ENCODE measurements at regions not wholly inside any gene's neighbourhood (a gene's known extent, or its start where the extent isn't known, plus 50 kb on each side); places are given as distances from the start of the nearest gene placed in this dataset.
"Not testable (repeated sequence)": the region's sequence is repeated elsewhere in the genome, so short reads cannot be mapped to it uniquely, and the experiment has no call there.

DNA sequence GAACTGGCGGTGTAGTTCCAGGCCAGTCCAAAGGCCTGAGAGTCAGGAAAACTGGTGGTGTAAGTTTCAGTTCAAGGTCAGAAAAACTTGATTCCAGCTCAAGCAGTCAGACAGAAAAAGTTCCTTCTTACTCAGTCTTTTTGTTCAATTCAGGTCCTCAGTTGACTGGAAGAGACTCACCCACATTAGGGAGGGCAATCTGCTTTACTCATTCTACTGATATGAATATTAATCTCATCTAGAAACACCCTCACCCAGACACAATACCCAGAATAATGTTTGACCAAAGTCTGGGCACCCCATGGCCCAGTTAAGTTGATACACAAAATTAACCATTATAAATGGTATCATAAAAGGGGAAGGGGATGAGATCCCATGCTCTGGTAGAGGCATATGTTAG, 50.1 kb upstream of the LTA4H start:
- POLR2A ChIA-PET, result no interaction called here
- TF ChIP-seq CTBP1 (IDR thresholded peaks at IDR 0.05; ENCODE audit: borderline replicate concordance), result no peak
- TF ChIP-seq LEF1 (IDR thresholded peaks at IDR 0.05; ENCODE audit: borderline replicate concordance), result no peak
- no peak for TF ChIP-seq HDGF (IDR thresholded peaks at IDR 0.05; ENCODE audit: borderline replicate concordance)
- no peak for TF ChIP-seq FOXK2 (IDR thresholded peaks at IDR 0.05)
- TF ChIP-seq FOXM1 (IDR thresholded peaks at IDR 0.05; ENCODE audit: borderline replicate concordance), result no peak
- no peak for TF ChIP-seq ZNF384 (IDR thresholded peaks at IDR 0.05)
- TF ChIP-seq NFRKB (IDR thresholded peaks at IDR 0.05), result no peak
- TF ChIP-seq SP1 (IDR thresholded peaks at IDR 0.05), result no peak
- no peak for TF ChIP-seq ELF4 (IDR thresholded peaks at IDR 0.05)
- TF ChIP-seq L3MBTL2 (conservative IDR thresholded peaks at IDR 0.05), result no peak
- no peak for TF ChIP-seq TARDBP (IDR thresholded peaks at IDR 0.05)
- no peak for TF ChIP-seq BHLHE40 (IDR thresholded peaks at IDR 0.05; ENCODE audit: borderline replicate concordance)
- no peak for TF ChIP-seq ARNT (IDR thresholded peaks at IDR 0.05)
- DNase-seq (ENCODE audit: extremely low spot score), result no peak
- CTCF ChIA-PET, result no interaction called here

DNA sequence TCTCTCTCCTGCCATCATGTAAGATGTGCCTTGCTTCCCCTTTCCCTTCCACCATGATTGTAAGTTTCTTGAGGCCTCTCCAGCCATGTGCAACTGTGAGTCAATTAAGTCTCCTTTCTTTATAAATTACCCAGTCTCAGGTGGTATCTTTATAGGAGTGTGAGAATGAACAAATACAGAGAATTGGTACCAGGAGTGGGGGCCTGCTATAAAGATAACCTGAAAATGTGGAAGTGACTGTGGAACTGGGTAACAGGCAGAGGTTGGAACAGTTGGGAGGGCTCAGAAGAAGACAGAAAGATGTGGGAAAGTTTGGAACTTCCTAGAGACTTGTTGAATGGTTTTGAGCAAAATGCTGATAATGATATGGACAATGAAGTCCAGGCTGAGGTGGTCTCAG, 50.8 kb upstream of the LTA4H start:
- DNase-seq (ENCODE audit: extremely low spot score); POLR2A ChIA-PET; CTCF ChIA-PET: not testable (repeated sequence)

DNA sequence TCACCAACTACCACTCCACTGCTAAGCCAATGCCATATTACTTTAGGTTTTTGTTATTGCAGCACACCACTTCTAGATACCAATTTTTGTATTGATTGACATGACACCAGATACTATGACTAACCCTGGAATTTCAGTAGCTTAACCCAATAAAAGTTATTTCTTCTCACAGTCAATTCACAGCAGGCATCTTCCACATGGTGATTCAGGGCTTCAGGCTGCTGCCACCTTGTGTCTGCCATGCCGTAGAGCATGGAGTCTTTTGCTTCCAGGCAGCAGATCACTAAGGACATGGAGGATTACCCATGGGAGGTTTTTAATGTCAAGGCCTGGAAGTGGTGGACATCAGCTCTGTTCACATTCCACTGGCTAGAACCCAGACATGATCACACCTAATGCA, 56.4 kb upstream of the LTA4H start:
- TF ChIP-seq CTBP1 (IDR thresholded peaks at IDR 0.05; ENCODE audit: borderline replicate concordance) (no peak), NFRKB (IDR thresholded peaks at IDR 0.05) (no peak), TARDBP (IDR thresholded peaks at IDR 0.05) (no peak), HDGF (IDR thresholded peaks at IDR 0.05; ENCODE audit: borderline replicate concordance) (no peak), SUZ12 (IDR thresholded peaks at IDR 0.05) (no peak), FOXK2 (IDR thresholded peaks at IDR 0.05) (no peak), ELF4 (IDR thresholded peaks at IDR 0.05) (no peak), ARNT (IDR thresholded peaks at IDR 0.05) (no peak), FOXM1 (IDR thresholded peaks at IDR 0.05; ENCODE audit: borderline replicate concordance) (no peak), ZNF384 (IDR thresholded peaks at IDR 0.05) (no peak), BHLHE40 (IDR thresholded peaks at IDR 0.05; ENCODE audit: borderline replicate concordance) (no peak), L3MBTL2 (conservative IDR thresholded peaks at IDR 0.05) (no peak)
- ChIA-PET CTCF (no interaction called here), POLR2A (no interaction called here)
- no peak for DNase-seq (ENCODE audit: extremely low spot score)

DNA sequence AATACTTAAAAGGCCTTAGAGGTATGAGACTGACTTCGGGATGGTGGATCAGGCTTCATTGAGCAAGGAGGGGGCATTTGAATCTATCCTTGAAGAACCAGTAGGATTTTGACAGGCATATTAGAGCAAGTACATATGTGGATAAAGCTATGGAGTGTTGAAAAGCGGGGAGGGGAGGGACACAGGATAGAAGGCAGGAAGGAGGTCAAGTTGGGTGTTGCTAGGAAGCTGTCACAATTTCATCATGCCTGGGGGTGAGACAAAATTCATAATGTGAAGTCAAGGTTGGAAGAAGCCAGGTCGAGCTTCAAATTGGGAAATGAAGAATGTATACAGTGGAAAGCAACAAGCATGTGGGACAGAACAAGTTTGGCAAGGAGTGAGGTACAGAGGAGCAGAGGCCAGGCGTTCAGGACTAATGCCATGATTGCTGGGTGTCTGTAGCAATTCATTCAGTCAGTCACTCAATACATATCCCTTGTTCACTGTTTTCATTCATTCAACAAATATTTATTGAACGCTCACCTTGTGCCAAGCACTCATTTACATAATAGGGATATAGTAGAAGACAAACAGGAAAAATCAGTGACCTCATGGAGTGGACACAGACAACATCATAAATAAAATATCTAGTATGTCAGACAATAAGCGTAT, 58.3 kb upstream of the LTA4H start:
- TF ChIP-seq SUZ12 (IDR thresholded peaks at IDR 0.05) (no peak), SP1 (IDR thresholded peaks at IDR 0.05) (no peak), NFRKB (IDR thresholded peaks at IDR 0.05) (no peak), ZNF384 (IDR thresholded peaks at IDR 0.05) (no peak), HDGF (IDR thresholded peaks at IDR 0.05; ENCODE audit: borderline replicate concordance) (no peak), FOXA1 (IDR thresholded peaks at IDR 0.05) (no peak), LEF1 (IDR thresholded peaks at IDR 0.05; ENCODE audit: borderline replicate concordance) (no peak), FOXM1 (IDR thresholded peaks at IDR 0.05; ENCODE audit: borderline replicate concordance) (no peak), CTBP1 (IDR thresholded peaks at IDR 0.05; ENCODE audit: borderline replicate concordance) (no peak), FOXK2 (IDR thresholded peaks at IDR 0.05) (no peak), ARNT (IDR thresholded peaks at IDR 0.05) (no peak), BHLHE40 (IDR thresholded peaks at IDR 0.05; ENCODE audit: borderline replicate concordance) (no peak), TARDBP (IDR thresholded peaks at IDR 0.05) (no peak), L3MBTL2 (conservative IDR thresholded peaks at IDR 0.05) (no peak), ELF4 (IDR thresholded peaks at IDR 0.05) (no peak)
- TF ChIP-seq, protein P1, sequence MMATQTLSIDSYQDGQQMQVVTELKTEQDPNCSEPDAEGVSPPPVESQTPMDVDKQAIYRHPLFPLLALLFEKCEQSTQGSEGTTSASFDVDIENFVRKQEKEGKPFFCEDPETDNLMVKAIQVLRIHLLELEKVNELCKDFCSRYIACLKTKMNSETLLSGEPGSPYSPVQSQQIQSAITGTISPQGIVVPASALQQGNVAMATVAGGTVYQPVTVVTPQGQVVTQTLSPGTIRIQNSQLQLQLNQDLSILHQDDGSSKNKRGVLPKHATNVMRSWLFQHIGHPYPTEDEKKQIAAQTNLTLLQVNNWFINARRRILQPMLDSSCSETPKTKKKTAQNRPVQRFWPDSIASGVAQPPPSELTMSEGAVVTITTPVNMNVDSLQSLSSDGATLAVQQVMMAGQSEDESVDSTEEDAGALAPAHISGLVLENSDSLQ (IDR thresholded peaks at IDR 0.05), result no peak
- DNase-seq (ENCODE audit: extremely low spot score), result no peak
- CTCF ChIA-PET, result no interaction called here
- POLR2A ChIA-PET, result no interaction called here

DNA sequence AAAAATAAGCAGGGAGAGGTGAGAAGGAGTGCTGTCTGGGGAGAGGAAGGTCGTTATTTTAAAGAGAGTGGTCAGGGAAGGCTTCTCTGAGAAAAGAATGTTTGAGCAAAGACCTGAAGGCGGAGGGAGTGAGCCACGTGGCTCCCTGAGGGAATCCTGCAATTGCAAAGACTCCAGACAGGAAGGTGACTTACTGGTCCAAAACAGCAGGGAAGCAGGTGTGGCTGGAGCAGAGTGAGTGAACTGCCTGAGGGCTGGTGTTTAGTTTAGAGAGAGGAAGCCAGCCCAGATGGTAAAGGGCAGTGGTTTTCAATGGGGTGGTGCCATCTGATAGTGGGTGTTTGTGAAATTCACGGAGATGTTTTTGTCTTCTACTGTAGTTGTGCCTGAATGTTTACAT, 58.8 kb upstream of the LTA4H start:
- CTCF ChIA-PET, result no interaction called here
- TF ChIP-seq L3MBTL2 (conservative IDR thresholded peaks at IDR 0.05), result no peak
- TF ChIP-seq BHLHE40 (IDR thresholded peaks at IDR 0.05; ENCODE audit: borderline replicate concordance), result no peak
- no peak for TF ChIP-seq FOXA1 (IDR thresholded peaks at IDR 0.05)
- TF ChIP-seq NFRKB (IDR thresholded peaks at IDR 0.05), result no peak
- TF ChIP-seq LEF1 (IDR thresholded peaks at IDR 0.05; ENCODE audit: borderline replicate concordance), result no peak
- TF ChIP-seq FOXK2 (IDR thresholded peaks at IDR 0.05), result no peak
- no peak for TF ChIP-seq ZNF384 (IDR thresholded peaks at IDR 0.05)
- no peak for TF ChIP-seq ELF4 (IDR thresholded peaks at IDR 0.05)
- TF ChIP-seq, protein P1 (IDR thresholded peaks at IDR 0.05), result no peak
- TF ChIP-seq TARDBP (IDR thresholded peaks at IDR 0.05), result no peak
- no peak for TF ChIP-seq SUZ12 (IDR thresholded peaks at IDR 0.05)
- no peak for TF ChIP-seq SP1 (IDR thresholded peaks at IDR 0.05)
- TF ChIP-seq ARNT (IDR thresholded peaks at IDR 0.05), result no peak
- no peak for TF ChIP-seq CTBP1 (IDR thresholded peaks at IDR 0.05; ENCODE audit: borderline replicate concordance)
- TF ChIP-seq FOXM1 (IDR thresholded peaks at IDR 0.05; ENCODE audit: borderline replicate concordance), result no peak
- TF ChIP-seq HDGF (IDR thresholded peaks at IDR 0.05; ENCODE audit: borderline replicate concordance), result no peak
- no peak for DNase-seq (ENCODE audit: extremely low spot score)
- POLR2A ChIA-PET, result no interaction called here

DNA sequence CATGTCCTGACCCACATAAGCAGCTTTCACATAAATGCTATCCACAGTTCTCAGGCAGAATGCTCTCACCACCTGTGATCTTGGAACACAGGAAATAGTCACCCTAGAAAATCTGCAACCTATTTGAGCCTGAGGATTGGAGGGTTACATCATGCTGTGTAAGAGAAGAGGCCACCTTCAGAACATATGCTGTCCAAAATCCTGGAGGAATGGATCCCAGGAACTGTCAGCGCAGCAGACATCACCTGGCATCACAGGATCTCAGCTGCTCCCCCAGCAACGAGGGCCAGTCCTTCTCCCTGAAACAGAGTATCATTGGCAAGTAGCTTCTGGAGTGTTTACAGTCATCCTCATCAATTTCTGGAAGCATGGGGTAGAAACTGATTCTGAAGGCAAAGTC, 63.2 kb upstream of the LTA4H start:
- POLR2A ChIA-PET, result no interaction called here
- TF ChIP-seq L3MBTL2 (conservative IDR thresholded peaks at IDR 0.05) (no peak), FOXK2 (IDR thresholded peaks at IDR 0.05) (no peak), NFRKB (IDR thresholded peaks at IDR 0.05) (no peak), HDGF (IDR thresholded peaks at IDR 0.05; ENCODE audit: borderline replicate concordance) (no peak), TARDBP (IDR thresholded peaks at IDR 0.05) (no peak), SP1 (IDR thresholded peaks at IDR 0.05) (no peak), ARNT (IDR thresholded peaks at IDR 0.05) (no peak)
- DNase-seq (ENCODE audit: extremely low spot score), result no peak
- CTCF ChIA-PET, result no interaction called here

DNA sequence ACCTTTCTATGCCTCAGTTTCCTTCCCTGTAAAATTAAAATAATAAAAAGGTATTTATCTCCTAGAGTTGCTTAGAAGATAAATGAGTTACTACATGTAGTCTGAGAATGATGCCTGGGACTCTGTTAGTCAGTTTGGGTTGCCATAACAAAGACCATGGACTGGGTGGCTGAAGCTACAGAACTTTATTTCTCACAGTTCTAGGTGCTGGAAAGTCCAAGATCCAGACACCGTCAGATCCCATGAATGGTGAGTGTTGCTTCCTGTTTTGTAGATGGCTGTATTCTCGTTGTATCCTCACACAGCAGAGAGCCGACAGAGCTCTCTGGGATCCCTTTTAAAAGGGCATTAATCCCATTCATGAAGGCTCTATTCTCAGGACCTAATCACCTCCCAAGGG, 64.0 kb upstream of the LTA4H start:
- TF ChIP-seq ARNT (IDR thresholded peaks at IDR 0.05) (no peak), FOXK2 (IDR thresholded peaks at IDR 0.05) (no peak), CTBP1 (IDR thresholded peaks at IDR 0.05; ENCODE audit: borderline replicate concordance) (no peak), LEF1 (IDR thresholded peaks at IDR 0.05; ENCODE audit: borderline replicate concordance) (no peak), SUZ12 (IDR thresholded peaks at IDR 0.05) (no peak), HDGF (IDR thresholded peaks at IDR 0.05; ENCODE audit: borderline replicate concordance) (no peak), TARDBP (IDR thresholded peaks at IDR 0.05) (no peak), SP1 (IDR thresholded peaks at IDR 0.05) (no peak), ZNF384 (IDR thresholded peaks at IDR 0.05) (no peak), ELF4 (IDR thresholded peaks at IDR 0.05) (no peak), FOXA1 (IDR thresholded peaks at IDR 0.05) (no peak), BHLHE40 (IDR thresholded peaks at IDR 0.05; ENCODE audit: borderline replicate concordance) (no peak)
- ChIA-PET POLR2A (no interaction called here), CTCF (no interaction called here)
- DNase-seq (ENCODE audit: extremely low spot score), result no peak
